ENCODE measurements at regions not wholly inside any gene's neighbourhood (a gene's known extent, or its start where the extent isn't known, plus 50 kb on each side); places are given as distances from the start of the nearest gene placed in this dataset.

GRCh38 chr16:60744198-60744597 lies 1292.0 kb downstream of the CDH8 start (continued):
- TF ChIP-seq ZBTB40 (IDR thresholded peaks at IDR 0.05): no peak
- TF ChIP-seq ZBTB40 (CRISPR knock-in tag; IDR thresholded peaks at IDR 0.05): no peak
- TF ChIP-seq UBTF (CRISPR knock-in tag; IDR thresholded peaks at IDR 0.05): no peak
- no peak for TF ChIP-seq NAIF1 (CRISPR knock-in tag; IDR thresholded peaks at IDR 0.05; ENCODE audit: borderline replicate concordance)

Data from HepG2 (cell line).